ENCODE measurements at regions not wholly inside any gene's neighbourhood (a gene's known extent, or its start where the extent isn't known, plus 50 kb on each side); places are given as distances from the start of the nearest gene placed in this dataset.

GRCh38 chr2:8118940-8119781, 562.7 kb upstream of the ID2 start:
- Histone ChIP-seq H3K9me3 (replicated peaks in 1 of 3) (no peaks in the 10 kb centered on the region), H3K36me3 (replicated peaks in 1 of 2) (no peaks in the 10 kb centered on the region), H3K4me3 (no peak overlapping the region), H3K4me1 (replicated peaks in 1 of 2) (peaks cover 14 to 18% of the 10 kb centered on the region in 2 donors), H3K27me3 (no peaks in the 10 kb centered on the region), H3K27ac (peak overlapping the region; percentile 19 to 91 (median 57))
- TF ChIP-seq, protein P1, sequence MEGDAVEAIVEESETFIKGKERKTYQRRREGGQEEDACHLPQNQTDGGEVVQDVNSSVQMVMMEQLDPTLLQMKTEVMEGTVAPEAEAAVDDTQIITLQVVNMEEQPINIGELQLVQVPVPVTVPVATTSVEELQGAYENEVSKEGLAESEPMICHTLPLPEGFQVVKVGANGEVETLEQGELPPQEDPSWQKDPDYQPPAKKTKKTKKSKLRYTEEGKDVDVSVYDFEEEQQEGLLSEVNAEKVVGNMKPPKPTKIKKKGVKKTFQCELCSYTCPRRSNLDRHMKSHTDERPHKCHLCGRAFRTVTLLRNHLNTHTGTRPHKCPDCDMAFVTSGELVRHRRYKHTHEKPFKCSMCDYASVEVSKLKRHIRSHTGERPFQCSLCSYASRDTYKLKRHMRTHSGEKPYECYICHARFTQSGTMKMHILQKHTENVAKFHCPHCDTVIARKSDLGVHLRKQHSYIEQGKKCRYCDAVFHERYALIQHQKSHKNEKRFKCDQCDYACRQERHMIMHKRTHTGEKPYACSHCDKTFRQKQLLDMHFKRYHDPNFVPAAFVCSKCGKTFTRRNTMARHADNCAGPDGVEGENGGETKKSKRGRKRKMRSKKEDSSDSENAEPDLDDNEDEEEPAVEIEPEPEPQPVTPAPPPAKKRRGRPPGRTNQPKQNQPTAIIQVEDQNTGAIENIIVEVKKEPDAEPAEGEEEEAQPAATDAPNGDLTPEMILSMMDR (IDR thresholded peaks at IDR 0.05) = no peak
- TF ChIP-seq POLR2A (IDR thresholded peaks at IDR 0.05) = no peak
- intact Hi-C loops (cut with DNase I) = no loop called here
- DNase-seq = no peak
- WGBS, 4 donors = 88 to 92% (median 89%) methylated on average over 14 of the region's 14 CpGs

GRCh38 chr2:8119782-8120505, 561.9 kb upstream of the ID2 start:
- H3K27ac ChIP-seq = peak overlapping the region; percentile 19 to 91 (median 57)
- H3K36me3 ChIP-seq (replicated peaks in 1 of 2) = no peaks in the 10 kb centered on the region
- TF ChIP-seq, protein P1 (IDR thresholded peaks at IDR 0.05) = no peak
- TF ChIP-seq POLR2A (IDR thresholded peaks at IDR 0.05) = peak in 1 of 2 donors; percentile 53
- H3K27me3 ChIP-seq = no peaks in the 10 kb centered on the region
- peak overlapping the region in 1 of 4 donors; percentile 26 for H3K4me3 ChIP-seq
- intact Hi-C loops (cut with DNase I) = no loop called here
- 19 to 33% (median 23%) methylated on average over 8 to 9 of the region's 9 CpGs for whole genome bisulfite sequencing, 4 donors
- no peaks in the 10 kb centered on the region for H3K9me3 ChIP-seq (replicated peaks in 1 of 3)
- DNase-seq = peak in 6 of 7 donors; percentile 54 to 83 (median 70)
- H3K4me1 ChIP-seq (replicated peaks in 1 of 2) = peaks cover 14 to 18% of the 10 kb centered on the region in 2 donors

- DNase-seq = no peak
- Histone ChIP-seq H3K36me3 (replicated peaks in 1 of 2) (no peaks in the 10 kb centered on the region), H3K4me1 (replicated peaks in 1 of 2) (peaks cover 17 to 18% of the 10 kb centered on the region in 2 donors), H3K27me3 (no peaks in the 10 kb centered on the region), H3K9me3 (replicated peaks in 1 of 3) (no peaks in the 10 kb centered on the region), H3K4me3 (no peak overlapping the region), H3K27ac (peak overlapping the region in 4 of 5 donors; percentile 55 to 91 (median 72))
- no peak for TF ChIP-seq POLR2A (IDR thresholded peaks at IDR 0.05)
- TF ChIP-seq, protein P1 (IDR thresholded peaks at IDR 0.05) = no peak
- intact Hi-C loops (cut with DNase I) = no loop called here
- WGBS, 4 donors = 80 to 94% (median 89%) methylated on average over 6 of the region's 6 CpGs
These were observed 561.4 kb upstream of the ID2 start for GRCh38 chr2:8120506-8120860.

DNA sequence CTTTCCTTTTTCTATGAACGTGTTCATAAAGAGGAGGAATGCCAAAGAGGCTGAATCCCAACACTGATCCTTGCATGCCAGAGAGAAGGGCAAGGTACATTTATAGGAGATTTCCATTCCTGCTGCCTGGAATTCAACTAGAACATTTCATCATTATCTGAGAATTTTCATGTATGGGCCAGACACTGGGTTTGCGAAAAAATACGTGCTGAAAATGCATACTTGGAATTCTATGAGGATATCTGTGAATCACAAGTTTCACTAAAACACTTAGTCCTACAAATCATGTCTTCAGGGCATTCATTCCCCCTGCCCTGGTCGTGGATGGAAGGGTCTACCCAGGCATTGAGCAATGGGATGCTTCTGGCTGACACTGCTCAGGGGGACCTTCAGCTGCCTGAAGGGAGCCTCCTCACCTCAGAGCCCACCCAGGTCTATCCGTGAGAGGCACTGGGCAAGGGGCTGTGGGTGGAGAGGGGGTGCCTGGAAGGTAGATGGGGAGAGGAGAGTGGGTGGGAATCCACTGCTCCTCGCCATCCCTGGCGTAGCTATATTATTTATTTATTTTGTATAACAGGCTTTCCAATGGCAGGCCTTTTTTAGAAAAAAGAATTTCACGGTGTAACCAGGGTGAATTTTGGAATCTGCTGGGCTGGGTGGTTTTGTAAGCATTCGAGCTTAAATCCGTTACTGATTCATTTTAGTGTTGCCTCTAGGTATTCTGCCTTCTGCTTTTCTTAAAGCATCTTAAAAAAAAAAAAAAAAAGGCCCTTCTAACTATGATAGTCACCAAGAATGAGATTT, 560.6 kb upstream of the ID2 start:
- 92 to 96% (median 94%) methylated on average over 10 of the region's 10 CpGs for WGBS, 4 donors
- peak overlapping the region in 3 of 5 donors; percentile 57 to 91 (median 86) for H3K27ac ChIP-seq

More for the DNA sequence above, 560.6 kb upstream of the ID2 start:
- no peaks in the 10 kb centered on the region for H3K36me3 ChIP-seq (replicated peaks in 1 of 2)
- intact Hi-C loops (cut with DNase I) = no loop called here
- H3K4me3 ChIP-seq = no peak overlapping the region
- no peak for TF ChIP-seq POLR2A (IDR thresholded peaks at IDR 0.05)
- TF ChIP-seq, protein P1 (IDR thresholded peaks at IDR 0.05) = no peak
- H3K9me3 ChIP-seq (replicated peaks in 1 of 3) = no peaks in the 10 kb centered on the region
- no peak for DNase-seq
- no peaks in the 10 kb centered on the region for H3K27me3 ChIP-seq
- peaks cover 18 to 19% of the 10 kb centered on the region in 2 donors for H3K4me1 ChIP-seq (replicated peaks in 1 of 2)

All from adrenal gland (tissue), 9 donors.